Amniotic epithelial cell (primary cell): ENCODE measurements at regions not wholly inside any gene's neighbourhood (a gene's known extent, or its start where the extent isn't known, plus 50 kb on each side); places are given as distances from the start of the nearest gene placed in this dataset.
A peak's percentile ranks its signal among the peaks of the same experiment; 100 is the strongest.
"Not testable (repeated sequence)": the region's sequence is repeated elsewhere in the genome, so short reads cannot be mapped to it uniquely, and the experiment has no call there.

Experiments
- DNase-seq: peaks from one replicate; pipeline ENCODE4 v3.0.0-alpha.2; 2010; ENCODE audit warnings: low read depth

- DNase-seq: peak; percentile 0
Measured at GRCh38 chr18:42545825-42546224, 569.7 kb downstream of the RIT2 start.

- no peak for DNase-seq
Measured at GRCh38 chr18:42548493-42548892, 567.0 kb downstream of the RIT2 start.

- DNase-seq: no peak
Measured at GRCh38 chr18:42549596-42549995, 565.9 kb downstream of the RIT2 start.

GRCh38 chr18:42552559-42552958 is 562.9 kb downstream of the RIT2 start:
- DNase-seq: not testable (repeated sequence)

GRCh38 chr18:42559069-42559690 is 556.3 kb downstream of the RIT2 start:
- no peak for DNase-seq

GRCh38 chr18:42561521-42561920 is 554.0 kb downstream of the RIT2 start:
- DNase-seq: no peak

- no peak for DNase-seq
Measured at GRCh38 chr18:42563995-42564394, 551.5 kb downstream of the RIT2 start.

GRCh38 chr18:42564761-42565160 is 550.7 kb downstream of the RIT2 start:
- DNase-seq: no peak

GRCh38 chr18:42568773-42569172 is 546.7 kb downstream of the RIT2 start:
- DNase-seq: no peak

- no peak for DNase-seq
Measured at GRCh38 chr18:42574871-42575270, 540.6 kb downstream of the RIT2 start.

- no peak for DNase-seq
Measured at GRCh38 chr18:42576124-42576523, 539.4 kb downstream of the RIT2 start.

- no peak for DNase-seq
Measured at GRCh38 chr18:42578792-42579191, 536.7 kb downstream of the RIT2 start.

GRCh38 chr18:42582266-42582665 is 533.2 kb downstream of the RIT2 start:
- no peak for DNase-seq

GRCh38 chr18:42583283-42583731 is 532.2 kb downstream of the RIT2 start:
- no peak for DNase-seq

GRCh38 chr18:42586601-42587000 is 528.9 kb downstream of the RIT2 start:
- DNase-seq: no peak

GRCh38 chr18:42588786-42589185 is 526.7 kb downstream of the RIT2 start:
- DNase-seq: no peak

- DNase-seq: no peak
Measured at GRCh38 chr18:42604820-42605219, 510.7 kb downstream of the RIT2 start.

- DNase-seq: no peak
Measured at GRCh38 chr18:42606886-42607495, 508.5 kb downstream of the RIT2 start.

GRCh38 chr18:42611134-42611533 is 504.4 kb downstream of the RIT2 start:
- DNase-seq: no peak

- no peak for DNase-seq
Measured at GRCh38 chr18:42614619-42615293, 500.7 kb downstream of the RIT2 start.

GRCh38 chr18:42617221-42617620 is 498.3 kb downstream of the RIT2 start:
- DNase-seq: no peak

GRCh38 chr18:42619771-42620170 is 495.7 kb downstream of the RIT2 start:
- DNase-seq: no peak

- no peak for DNase-seq
Measured at GRCh38 chr18:42620657-42621056, 494.8 kb downstream of the RIT2 start.
